Uterus (tissue), 2 donors: ENCODE measurements at regions not wholly inside any gene's neighbourhood (a gene's known extent, or its start where the extent isn't known, plus 50 kb on each side); places are given as distances from the start of the nearest gene placed in this dataset.

Experiments used
- POLR2A ChIP-seq, 2 donors: fragments of 450-650 bp; IDR thresholded peaks; one replicate each; pipeline ENCODE4 v1.6.1; 2016; ENCODE audit warnings: antibody characterized with exemption in 2 of 2, mild to moderate bottlenecking in 1 of 2, moderate library complexity in 1 of 2
- TF ChIP-seq, protein P1 (sequence below), 4 experiments: fragments of 200-600 bp in 2 of 4; fragments of 450-650 bp in 2 of 4; sonication (generic) in 2 of 4; IDR thresholded peaks; one replicate each; pipeline ENCODE4 v1.5.1; 2016 to 2019; ENCODE audit warnings: antibody characterized with exemption in 4 of 4, mild to moderate bottlenecking in 2 of 4, moderate library complexity in 1 of 4

DNA sequence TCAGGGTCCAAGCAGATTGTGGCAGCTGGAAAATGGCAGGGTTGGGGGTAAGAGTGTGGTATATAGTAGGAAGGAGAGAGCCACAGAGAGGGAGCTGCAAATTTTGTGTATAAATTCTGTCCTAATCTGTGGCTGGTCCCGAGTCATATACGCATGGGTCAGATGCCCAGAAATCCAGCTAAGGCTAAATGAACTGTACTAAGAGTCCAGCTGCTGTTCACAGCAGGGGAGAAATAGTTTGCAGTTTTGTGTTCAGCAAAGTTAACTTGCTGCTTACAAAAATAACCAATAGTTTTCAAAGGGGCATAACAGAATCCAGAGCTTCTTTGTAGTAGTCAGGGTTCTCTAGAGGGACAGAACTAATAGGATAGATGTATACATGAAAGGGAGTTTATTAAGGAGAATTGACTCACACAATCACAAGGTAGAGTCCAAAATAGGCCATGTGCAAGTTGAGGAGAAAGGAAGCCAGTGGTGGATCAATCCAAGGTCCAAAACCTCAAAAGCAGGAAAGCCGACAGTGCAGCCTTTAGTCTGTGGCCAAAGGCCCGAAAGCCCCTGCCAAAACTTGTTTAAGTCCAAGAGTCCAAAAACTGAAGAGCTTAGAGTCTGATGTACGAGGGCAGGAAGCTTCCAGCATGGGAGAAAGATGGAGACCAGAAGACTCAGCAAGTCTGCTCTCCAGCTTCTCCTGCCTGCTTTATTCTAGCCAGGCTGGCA, 146.1 kb upstream of the KBTBD8 start:
- TF ChIP-seq, protein P1, sequence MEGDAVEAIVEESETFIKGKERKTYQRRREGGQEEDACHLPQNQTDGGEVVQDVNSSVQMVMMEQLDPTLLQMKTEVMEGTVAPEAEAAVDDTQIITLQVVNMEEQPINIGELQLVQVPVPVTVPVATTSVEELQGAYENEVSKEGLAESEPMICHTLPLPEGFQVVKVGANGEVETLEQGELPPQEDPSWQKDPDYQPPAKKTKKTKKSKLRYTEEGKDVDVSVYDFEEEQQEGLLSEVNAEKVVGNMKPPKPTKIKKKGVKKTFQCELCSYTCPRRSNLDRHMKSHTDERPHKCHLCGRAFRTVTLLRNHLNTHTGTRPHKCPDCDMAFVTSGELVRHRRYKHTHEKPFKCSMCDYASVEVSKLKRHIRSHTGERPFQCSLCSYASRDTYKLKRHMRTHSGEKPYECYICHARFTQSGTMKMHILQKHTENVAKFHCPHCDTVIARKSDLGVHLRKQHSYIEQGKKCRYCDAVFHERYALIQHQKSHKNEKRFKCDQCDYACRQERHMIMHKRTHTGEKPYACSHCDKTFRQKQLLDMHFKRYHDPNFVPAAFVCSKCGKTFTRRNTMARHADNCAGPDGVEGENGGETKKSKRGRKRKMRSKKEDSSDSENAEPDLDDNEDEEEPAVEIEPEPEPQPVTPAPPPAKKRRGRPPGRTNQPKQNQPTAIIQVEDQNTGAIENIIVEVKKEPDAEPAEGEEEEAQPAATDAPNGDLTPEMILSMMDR (IDR thresholded peaks at IDR 0.05): no peak
- TF ChIP-seq POLR2A (IDR thresholded peaks at IDR 0.05): no peak
